ENCODE measurements at regions not wholly inside any gene's neighbourhood (a gene's known extent, or its start where the extent isn't known, plus 50 kb on each side); places are given as distances from the start of the nearest gene placed in this dataset.

DNA sequence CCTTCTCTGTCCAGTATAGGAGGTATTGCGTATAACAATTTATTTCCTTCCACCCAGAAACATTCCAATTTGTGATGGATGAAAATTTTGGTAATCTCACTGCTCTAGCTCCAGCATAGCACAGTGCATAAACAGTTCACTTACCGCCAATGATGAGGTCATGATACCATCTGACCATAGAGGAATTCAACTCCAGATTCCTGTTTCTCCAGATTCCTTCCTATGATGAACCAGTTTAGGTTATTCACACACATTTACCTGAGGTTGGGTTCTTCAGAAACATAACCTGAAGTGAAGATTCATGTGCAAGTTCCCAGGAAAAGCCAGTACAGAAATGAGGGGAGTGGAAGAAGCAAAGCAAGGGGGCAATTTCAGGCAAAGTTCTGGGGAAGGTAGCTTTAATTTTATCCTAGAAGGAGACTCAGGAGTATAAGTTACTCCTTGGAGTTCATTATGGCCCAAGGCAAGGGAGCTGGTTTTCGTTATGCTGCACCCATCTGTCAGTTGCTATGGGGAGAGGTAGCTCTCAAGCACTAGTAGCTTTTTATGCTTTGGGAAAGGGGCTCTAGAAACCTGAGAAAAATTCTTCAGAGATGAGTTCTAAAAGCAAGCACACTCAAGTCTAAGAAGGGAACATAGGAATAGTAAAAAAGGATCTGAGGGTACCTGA lies 121.6 kb downstream of the CASP12 start:
- H3K27ac ChIP-seq (ENCODE audit: low read depth in 2 of 2, low read length in 2 of 2) = no peak overlapping the region
- TF ChIP-seq, protein P1, sequence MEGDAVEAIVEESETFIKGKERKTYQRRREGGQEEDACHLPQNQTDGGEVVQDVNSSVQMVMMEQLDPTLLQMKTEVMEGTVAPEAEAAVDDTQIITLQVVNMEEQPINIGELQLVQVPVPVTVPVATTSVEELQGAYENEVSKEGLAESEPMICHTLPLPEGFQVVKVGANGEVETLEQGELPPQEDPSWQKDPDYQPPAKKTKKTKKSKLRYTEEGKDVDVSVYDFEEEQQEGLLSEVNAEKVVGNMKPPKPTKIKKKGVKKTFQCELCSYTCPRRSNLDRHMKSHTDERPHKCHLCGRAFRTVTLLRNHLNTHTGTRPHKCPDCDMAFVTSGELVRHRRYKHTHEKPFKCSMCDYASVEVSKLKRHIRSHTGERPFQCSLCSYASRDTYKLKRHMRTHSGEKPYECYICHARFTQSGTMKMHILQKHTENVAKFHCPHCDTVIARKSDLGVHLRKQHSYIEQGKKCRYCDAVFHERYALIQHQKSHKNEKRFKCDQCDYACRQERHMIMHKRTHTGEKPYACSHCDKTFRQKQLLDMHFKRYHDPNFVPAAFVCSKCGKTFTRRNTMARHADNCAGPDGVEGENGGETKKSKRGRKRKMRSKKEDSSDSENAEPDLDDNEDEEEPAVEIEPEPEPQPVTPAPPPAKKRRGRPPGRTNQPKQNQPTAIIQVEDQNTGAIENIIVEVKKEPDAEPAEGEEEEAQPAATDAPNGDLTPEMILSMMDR (IDR thresholded peaks at IDR 0.05; ENCODE audit: borderline replicate concordance, extremely low read depth, insufficient read depth) = no peak
- FAIRE-seq = no peak

DNA sequence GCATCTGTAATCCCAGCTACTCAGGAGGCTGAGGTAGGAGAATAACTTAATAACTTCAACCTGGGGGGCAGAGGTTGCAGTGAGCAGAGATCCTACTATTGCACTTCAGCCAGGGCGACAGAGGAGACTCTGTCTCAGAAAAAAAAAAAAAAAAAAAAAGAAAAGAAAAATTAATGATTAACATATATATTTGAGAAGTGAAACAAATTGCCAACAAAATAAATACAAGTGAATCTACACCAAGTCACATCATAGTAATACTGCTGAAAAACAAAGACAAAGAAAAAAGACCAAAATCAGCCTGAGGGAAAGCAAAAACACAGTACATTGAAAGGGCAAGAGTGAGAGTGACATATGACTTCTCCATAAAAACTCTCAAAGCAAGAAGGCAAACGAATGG lies 123.7 kb downstream of the CASP12 start:
- Histone ChIP-seq H3K4me1 (ENCODE audit: control insufficient read depth in 2 of 3, insufficient read depth in 2 of 3, low read depth in 1 of 3, low read length in 3 of 3) (no peaks in the 10 kb centered on the region), H3K9me3 (ENCODE audit: control insufficient read depth in 2 of 3, insufficient read depth in 1 of 3, low read length in 3 of 3) (peaks cover 0 to 4% (median 0%) of the 10 kb centered on the region in 3 donors), H3K4me3 (ENCODE audit: low read length in 3 of 3) (no peak overlapping the region), H3K27ac (ENCODE audit: low read depth in 2 of 2, low read length in 2 of 2) (no peak overlapping the region), H3K27me3 (ENCODE audit: control insufficient read depth, insufficient read depth, low read length) (no peaks in the 10 kb centered on the region), H3K9ac (ENCODE audit: low read length in 3 of 3) (no peak overlapping the region), H3K36me3 (ENCODE audit: control insufficient read depth in 2 of 3, insufficient read depth in 3 of 3, low read length in 3 of 3) (no peaks in the 10 kb centered on the region)
- FAIRE-seq (no peak), DNase-seq (no peak)
- intact Hi-C loops (cut with DNase I) = no loop called here
- TF ChIP-seq, protein P1 (IDR thresholded peaks at IDR 0.05; ENCODE audit: borderline replicate concordance, extremely low read depth, insufficient read depth) = no peak

More for the DNA sequence above, 121.6 kb downstream of the CASP12 start:
- intact Hi-C loops (cut with DNase I) = no loop called here
- H3K36me3 ChIP-seq (ENCODE audit: control insufficient read depth in 2 of 3, insufficient read depth in 3 of 3, low read length in 3 of 3) = no peaks in the 10 kb centered on the region
- no peak for DNase-seq
- no peaks in the 10 kb centered on the region for H3K27me3 ChIP-seq (ENCODE audit: control insufficient read depth, insufficient read depth, low read length)
- peaks cover 0 to 4% (median 0%) of the 10 kb centered on the region in 3 donors for H3K9me3 ChIP-seq (ENCODE audit: control insufficient read depth in 2 of 3, insufficient read depth in 1 of 3, low read length in 3 of 3)
- no peaks in the 10 kb centered on the region for H3K4me1 ChIP-seq (ENCODE audit: control insufficient read depth in 2 of 3, insufficient read depth in 2 of 3, low read depth in 1 of 3, low read length in 3 of 3)
- no peak overlapping the region for H3K4me3 ChIP-seq (ENCODE audit: low read length in 3 of 3)
- no peak overlapping the region for H3K9ac ChIP-seq (ENCODE audit: low read length in 3 of 3)

DNA sequence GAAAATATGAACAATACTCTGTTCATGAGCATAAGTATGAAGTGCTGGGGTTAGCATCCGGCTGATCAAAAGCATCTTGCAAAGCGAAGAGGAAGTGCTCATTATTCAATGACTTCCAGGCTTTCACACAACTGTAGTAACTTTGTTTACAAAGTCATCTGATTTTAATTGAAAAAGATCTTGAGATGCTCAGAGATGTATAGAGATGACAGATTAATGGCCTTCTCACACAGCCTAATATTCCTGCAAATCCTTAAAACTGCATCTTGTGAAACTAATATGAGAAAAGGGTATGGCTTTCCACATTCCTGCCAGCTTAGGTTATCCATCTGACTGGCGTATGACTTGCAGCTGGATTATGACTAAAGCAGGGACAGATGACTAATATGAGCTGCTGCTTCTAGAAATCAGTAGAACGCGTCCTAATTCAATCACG lies 125.4 kb downstream of the CASP12 start:
- no peak overlapping the region for H3K27ac ChIP-seq (ENCODE audit: low read depth in 2 of 2, low read length in 2 of 2)
- H3K27me3 ChIP-seq (ENCODE audit: control insufficient read depth, insufficient read depth, low read length) = no peaks in the 10 kb centered on the region
- intact Hi-C loops (cut with DNase I) = no loop called here
- H3K36me3 ChIP-seq (ENCODE audit: control insufficient read depth in 2 of 3, insufficient read depth in 3 of 3, low read length in 3 of 3) = no peaks in the 10 kb centered on the region
- no peak overlapping the region for H3K4me3 ChIP-seq (ENCODE audit: low read length in 3 of 3)
- TF ChIP-seq, protein P1 (IDR thresholded peaks at IDR 0.05; ENCODE audit: borderline replicate concordance, extremely low read depth, insufficient read depth) = no peak
- H3K9me3 ChIP-seq (ENCODE audit: control insufficient read depth in 2 of 3, insufficient read depth in 1 of 3, low read length in 3 of 3) = peaks cover 0 to 4% (median 0%) of the 10 kb centered on the region in 3 donors
- DNase-seq (peak in 2 of 5 donors; percentile 54 to 63), FAIRE-seq (no peak)
- H3K4me1 ChIP-seq (ENCODE audit: control insufficient read depth in 2 of 3, insufficient read depth in 2 of 3, low read depth in 1 of 3, low read length in 3 of 3) = no peaks in the 10 kb centered on the region
- no peak overlapping the region for H3K9ac ChIP-seq (ENCODE audit: low read length in 3 of 3)

Measured in kidney (tissue), 13 donors.